ENCODE measurements at regions not wholly inside any gene's neighbourhood (a gene's known extent, or its start where the extent isn't known, plus 50 kb on each side); places are given as distances from the start of the nearest gene placed in this dataset.

GRCh38 chr20:53845980-53846379 is 224.4 kb downstream of the BCAS1 start:
- WGBS, 2 experiments (ENCODE audit: extremely low coverage in 2 of 2, insufficient read length in 1 of 2), result no CpG with 5 or more reads among the region's 1 CpG
- ATAC-seq (ENCODE audit: low read depth), result no peak
- in situ Hi-C loops (cut with MboI; ENCODE audit: low sequenced_read_pairs), result no loop called here
- dilution Hi-C loops (cut with HindIII; ENCODE audit: low sequenced_read_pairs, unreplicated experiment), result no loop called here
- H4K5ac ChIP-seq (ENCODE audit: low read depth, low read length), result no peak overlapping the region
- H3K56ac ChIP-seq (ENCODE audit: extremely low read depth, insufficient read depth, low read length), result no peak overlapping the region
- H2BK15ac ChIP-seq (ENCODE audit: low read depth, low read length), result no peak overlapping the region
- CTCF ChIA-PET, result interaction anchor here (1.5 to 2.2 kb wide), 2 partner anchors 11 to 69 kb away, joined by 4 to 5 read pairs; no protein-coding TSS in a partner anchor
- POLR2A ChIA-PET (ENCODE audit: unreplicated experiment), result no interaction called here
- no peak overlapping the region for H2AK9ac ChIP-seq (replicated peaks; ENCODE audit: low read depth, low read length, poor library complexity)
- no peak overlapping the region for H2AFZ ChIP-seq (replicated peaks; ENCODE audit: low read length, poor library complexity)
- H4K8ac ChIP-seq (ENCODE audit: low read depth in 2 of 2, low read length in 2 of 2), result no peak overlapping the region
- no peak overlapping the region for H3K4ac ChIP-seq (ENCODE audit: low read depth, low read length)
- H3K18ac ChIP-seq (ENCODE audit: low read depth, low read length), result no peak overlapping the region
- H2BK20ac ChIP-seq (ENCODE audit: low read depth, low read length), result no peak overlapping the region
- no peaks in the 10 kb centered on the region for H3K27me3 ChIP-seq (ENCODE audit: control insufficient read depth, insufficient read depth, low read length)
- H3K9me3 ChIP-seq (ENCODE audit: control insufficient read depth, insufficient read depth, low read length), result 0 out of 2 replicates have a peak, but pooled peaks cover 2% of the 10 kb centered on the region
- H4K91ac ChIP-seq (ENCODE audit: insufficient read depth, low read depth, low read length), result no peak overlapping the region
- no peaks in the 10 kb centered on the region for H3K79me1 ChIP-seq (ENCODE audit: low read depth in 1 of 2, low read length in 2 of 2)
- DNase-seq, result no peak
- no peak for TF ChIP-seq USF2 (IDR thresholded peaks at IDR 0.05; ENCODE audit: low read depth, low read length)
- TF ChIP-seq MAFK (IDR thresholded peaks at IDR 0.05; ENCODE audit: low read depth, low read length), result no peak
- TF ChIP-seq CEBPB (IDR thresholded peaks at IDR 0.05; ENCODE audit: low read depth, low read length), result no peak
- TF ChIP-seq BHLHE40 (IDR thresholded peaks at IDR 0.05; ENCODE audit: low read depth, low read length), result no peak
- TF ChIP-seq FOS (IDR thresholded peaks at IDR 0.05; ENCODE audit: low read depth, low read length), result no peak
- TF ChIP-seq MXI1 (IDR thresholded peaks at IDR 0.05; ENCODE audit: borderline replicate concordance, low read depth, low read length), result no peak
- TF ChIP-seq RFX5 (IDR thresholded peaks at IDR 0.05; ENCODE audit: low read depth, low read length), result no peak
- TF ChIP-seq CTCF (conservative IDR thresholded peaks at IDR 0.05; ENCODE audit: low read depth, low read length), result no peak
- no peak for TF ChIP-seq ELK1 (IDR thresholded peaks at IDR 0.05; ENCODE audit: borderline replicate concordance, low read depth, low read length)
- no peak for TF ChIP-seq NFE2L2 (IDR thresholded peaks at IDR 0.05; ENCODE audit: low read depth, low read length)
- TF ChIP-seq CHD1 (IDR thresholded peaks at IDR 0.05; ENCODE audit: low read depth, low read length), result no peak
- TF ChIP-seq POLR2A (IDR thresholded peaks at IDR 0.05; ENCODE audit: low read depth, low read length), result no peak
- TF ChIP-seq MAZ (IDR thresholded peaks at IDR 0.05; ENCODE audit: borderline replicate concordance, low read depth, low read length), result no peak
- no peak for TF ChIP-seq RAD21 (IDR thresholded peaks at IDR 0.05; ENCODE audit: low read length)
- TF ChIP-seq SMC3 (IDR thresholded peaks at IDR 0.05; ENCODE audit: low read depth, low read length), result no peak
- no peak for TF ChIP-seq RCOR1 (IDR thresholded peaks at IDR 0.05; ENCODE audit: insufficient replicate concordance, low read length)
- no peak overlapping the region for H2AK5ac ChIP-seq (ENCODE audit: low read depth, low read length)
- no peak overlapping the region for H3K23ac ChIP-seq (ENCODE audit: low read depth, low read length)
- no peaks in the 10 kb centered on the region; the same call in 1 of the 2 replicates for H3K9me1 ChIP-seq (ENCODE audit: insufficient read depth, low read length)
- H3K9ac ChIP-seq (ENCODE audit: low read depth, low read length), result no peak overlapping the region
- H3K14ac ChIP-seq (replicated peaks; ENCODE audit: low read depth, low read length), result no peak overlapping the region
- H3K4me1 ChIP-seq (ENCODE audit: control insufficient read depth, insufficient read depth, low read length), result no peaks in the 10 kb centered on the region
- H3K4me2 ChIP-seq (ENCODE audit: low read depth, low read length), result no peak overlapping the region
- no peak overlapping the region for H2BK5ac ChIP-seq (ENCODE audit: low read depth, low read length, poor library complexity, severe bottlenecking)
- no peak overlapping the region for H2BK120ac ChIP-seq (ENCODE audit: low read depth, low read length)
- intact Hi-C loops (cut with micrococcal nuclease), result no loop called here
- no peak overlapping the region for H3K4me3 ChIP-seq (ENCODE audit: insufficient read depth, low read depth, low read length)
- no peaks in the 10 kb centered on the region for H3K36me3 ChIP-seq (ENCODE audit: control insufficient read depth, insufficient read depth, low read length)
- BruUV-seq (replicated peaks), result no TSS peak
- no peak overlapping the region for H3K27ac ChIP-seq (ENCODE audit: insufficient read depth, low read length)
- no peaks in the 10 kb centered on the region for H4K20me1 ChIP-seq (ENCODE audit: insufficient read depth, low read length)

Data from IMR-90 (cell line).